ENCODE measurements at regions not wholly inside any gene's neighbourhood (a gene's known extent, or its start where the extent isn't known, plus 50 kb on each side); places are given as distances from the start of the nearest gene placed in this dataset.

- H3K9me3 ChIP-seq = no peaks in the 10 kb centered on the region
- peak overlapping the region; percentile 45 to 46 for H3K4me3 ChIP-seq (ENCODE audit: low read depth in 1 of 2, low read length in 1 of 2)
- peak overlapping the region; percentile 81 for H3K27ac ChIP-seq
- no peaks in the 10 kb centered on the region for H3K36me3 ChIP-seq
- H3K27me3 ChIP-seq = no peaks in the 10 kb centered on the region
- TF ChIP-seq CTCF (IDR thresholded peaks at IDR 0.05) = no peak
- peaks cover 49 to 51% of the 10 kb centered on the region in 2 experiments for H3K4me1 ChIP-seq (ENCODE audit: control insufficient read depth in 1 of 2, insufficient read depth in 1 of 2, low read depth in 1 of 2, low read length in 1 of 2)
These were observed 222.1 kb downstream of the ARHGAP12 start for GRCh38 chr10:31706464-31707092.

- Histone ChIP-seq H3K4me1 (ENCODE audit: control insufficient read depth in 1 of 2, insufficient read depth in 1 of 2, low read depth in 1 of 2, low read length in 1 of 2) (peaks cover 51 to 54% of the 10 kb centered on the region in 2 experiments), H3K9me3 (no peaks in the 10 kb centered on the region), H3K36me3 (no peaks in the 10 kb centered on the region), H3K4me3 (ENCODE audit: low read depth in 1 of 2, low read length in 1 of 2) (no peak overlapping the region), H3K27ac (no peak overlapping the region), H3K27me3 (no peaks in the 10 kb centered on the region)
- no peak for TF ChIP-seq CTCF (IDR thresholded peaks at IDR 0.05)
These were observed 223.5 kb downstream of the ARHGAP12 start for GRCh38 chr10:31705136-31705535.

GRCh38 chr10:31704195-31704594 is 224.4 kb downstream of the ARHGAP12 start:
- TF ChIP-seq CTCF (IDR thresholded peaks at IDR 0.05) = no peak

GRCh38 chr10:31702954-31703353 is 225.7 kb downstream of the ARHGAP12 start:
- no peaks in the 10 kb centered on the region for H3K36me3 ChIP-seq
- peaks cover 47 to 49% of the 10 kb centered on the region in 2 experiments for H3K4me1 ChIP-seq (ENCODE audit: control insufficient read depth in 1 of 2, insufficient read depth in 1 of 2, low read depth in 1 of 2, low read length in 1 of 2)
- TF ChIP-seq CTCF (IDR thresholded peaks at IDR 0.05) = no peak
- no peaks in the 10 kb centered on the region for H3K9me3 ChIP-seq
- H3K27me3 ChIP-seq = no peaks in the 10 kb centered on the region
- no peak overlapping the region for H3K4me3 ChIP-seq (ENCODE audit: low read depth in 1 of 2, low read length in 1 of 2)
- H3K27ac ChIP-seq = no peak overlapping the region

More at GRCh38 chr10:31704195-31704594, 224.4 kb downstream of the ARHGAP12 start:
- Histone ChIP-seq H3K36me3 (no peaks in the 10 kb centered on the region), H3K4me3 (ENCODE audit: low read depth in 1 of 2, low read length in 1 of 2) (no peak overlapping the region), H3K9me3 (no peaks in the 10 kb centered on the region), H3K27me3 (no peaks in the 10 kb centered on the region), H3K4me1 (ENCODE audit: control insufficient read depth in 1 of 2, insufficient read depth in 1 of 2, low read depth in 1 of 2, low read length in 1 of 2) (peaks cover 51 to 54% of the 10 kb centered on the region in 2 experiments), H3K27ac (no peak overlapping the region)

- TF ChIP-seq CTCF (IDR thresholded peaks at IDR 0.05) = no peak
- H3K9me3 ChIP-seq = no peaks in the 10 kb centered on the region
- H3K27me3 ChIP-seq = no peaks in the 10 kb centered on the region
- H3K27ac ChIP-seq = peak overlapping the region; percentile 70
- no peak overlapping the region for H3K4me3 ChIP-seq (ENCODE audit: low read depth in 1 of 2, low read length in 1 of 2)
- H3K36me3 ChIP-seq = no peaks in the 10 kb centered on the region
- peaks cover 47 to 49% of the 10 kb centered on the region in 2 experiments for H3K4me1 ChIP-seq (ENCODE audit: control insufficient read depth in 1 of 2, insufficient read depth in 1 of 2, low read depth in 1 of 2, low read length in 1 of 2)
These were observed 226.6 kb downstream of the ARHGAP12 start for GRCh38 chr10:31702005-31702404.

All from neutrophil (primary cell).